HG03135 (cell line): ENCODE measurements at regions not wholly inside any gene's neighbourhood (a gene's known extent, or its start where the extent isn't known, plus 50 kb on each side); places are given as distances from the start of the nearest gene placed in this dataset.
"Not testable (repeated sequence)": the region's sequence is repeated elsewhere in the genome, so short reads cannot be mapped to it uniquely, and the experiment has no call there.

Source experiments
- ATAC-seq: cut with Tn5 transposase; IDR thresholded peaks from one replicate; pipeline ENCODE4 v1.9.1; 2021; ENCODE audit warnings: mild to moderate bottlenecking, moderate library complexity; ENCODE audit not compliant: unreplicated experiment

DNA sequence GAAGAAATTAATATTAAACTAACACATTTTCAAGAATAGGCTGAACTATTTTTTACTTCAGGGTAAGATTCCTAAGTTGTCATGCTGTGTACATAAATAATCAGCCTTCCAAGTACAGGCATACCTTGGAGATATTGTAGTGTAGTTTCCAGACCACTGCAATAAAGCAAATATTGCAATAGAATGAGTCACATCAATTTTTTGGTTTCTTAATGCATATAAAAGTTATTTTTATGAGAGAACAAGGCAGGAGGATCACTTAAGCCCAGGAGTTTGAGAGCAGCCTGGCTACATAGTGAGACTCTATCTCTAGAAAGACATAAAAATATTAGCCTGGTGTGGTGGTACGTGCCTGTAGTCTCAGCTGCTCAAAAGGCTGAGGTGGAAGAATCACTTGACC lies 511.5 kb downstream of the UQCRFS1 start:
- no peak for ATAC-seq

DNA sequence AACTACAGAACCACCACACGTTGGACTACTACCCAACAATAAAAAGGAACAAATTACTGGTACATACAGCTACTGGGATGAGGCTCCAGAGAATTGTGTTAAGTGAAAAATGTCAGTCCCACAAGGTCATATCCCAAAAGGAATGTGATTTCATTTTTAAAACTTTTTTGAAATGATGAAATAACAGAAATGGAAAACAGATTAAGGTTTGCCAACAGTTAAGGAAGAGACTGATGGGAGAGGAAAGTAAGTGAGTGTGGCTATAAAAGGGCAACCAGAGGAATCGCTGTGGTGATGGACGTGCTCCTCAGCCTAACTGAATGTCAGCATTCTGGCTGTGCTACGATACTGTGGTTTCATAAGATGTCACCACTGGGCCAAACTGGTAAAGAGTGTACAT lies 512.8 kb downstream of the UQCRFS1 start:
- no peak for ATAC-seq

DNA sequence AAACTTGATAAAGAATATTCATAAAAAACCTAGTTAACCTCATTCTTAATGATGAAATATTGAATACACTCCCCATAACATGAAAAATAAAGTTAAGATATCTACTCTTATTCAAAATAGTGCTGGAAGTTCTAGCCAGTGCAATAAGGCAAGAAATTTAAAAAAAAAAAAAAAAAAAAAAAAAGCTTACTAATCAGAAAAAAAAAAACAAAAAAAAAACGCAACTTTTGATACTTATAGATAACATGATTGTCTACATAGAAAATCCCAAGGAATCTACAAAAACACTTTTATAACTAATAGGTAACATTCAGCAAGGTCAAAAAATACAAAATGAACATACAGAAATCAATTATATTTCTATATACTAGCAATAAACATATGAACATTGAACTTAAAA lies 515.6 kb downstream of the UQCRFS1 start:
- no peak for ATAC-seq

DNA sequence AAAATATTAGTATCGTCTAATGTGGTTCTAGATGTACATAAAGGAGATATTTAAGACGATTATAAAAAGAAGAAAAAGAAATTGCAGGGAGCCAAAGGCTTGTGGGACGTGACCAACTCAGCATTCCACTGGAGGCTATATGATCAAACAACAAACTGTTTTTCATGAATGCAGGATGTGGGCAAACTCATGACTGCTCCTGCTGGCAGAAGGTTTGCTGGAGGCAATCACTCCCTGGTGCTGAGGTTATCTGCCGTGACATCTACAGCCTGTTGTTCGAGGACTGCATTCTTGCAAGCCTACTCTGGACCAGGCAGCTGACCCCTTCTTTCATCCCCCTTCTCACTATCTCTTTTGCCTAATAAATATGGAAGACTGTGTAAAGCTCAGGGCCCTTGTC lies 518.1 kb downstream of the UQCRFS1 start:
- no peak for ATAC-seq

DNA sequence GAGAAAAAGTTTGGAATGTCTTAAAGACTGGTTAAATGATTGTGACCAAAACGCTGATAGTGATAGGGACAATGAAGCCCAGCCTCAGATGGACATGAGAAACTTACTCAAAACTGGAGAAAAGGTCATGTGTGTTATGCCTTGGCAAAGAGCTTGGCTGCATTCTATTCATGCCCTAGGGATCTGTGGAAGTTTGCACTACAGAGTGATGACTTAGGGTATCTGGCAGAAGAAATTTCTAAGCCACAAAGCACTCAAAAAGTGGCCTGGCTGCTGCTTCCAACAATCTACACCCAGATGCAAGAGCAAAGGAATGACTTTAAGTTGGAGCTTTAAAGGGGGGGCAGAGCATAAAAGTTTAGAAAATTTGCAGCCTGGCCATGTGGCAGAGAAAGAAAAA lies 521.3 kb downstream of the UQCRFS1 start:
- no peak for ATAC-seq

DNA sequence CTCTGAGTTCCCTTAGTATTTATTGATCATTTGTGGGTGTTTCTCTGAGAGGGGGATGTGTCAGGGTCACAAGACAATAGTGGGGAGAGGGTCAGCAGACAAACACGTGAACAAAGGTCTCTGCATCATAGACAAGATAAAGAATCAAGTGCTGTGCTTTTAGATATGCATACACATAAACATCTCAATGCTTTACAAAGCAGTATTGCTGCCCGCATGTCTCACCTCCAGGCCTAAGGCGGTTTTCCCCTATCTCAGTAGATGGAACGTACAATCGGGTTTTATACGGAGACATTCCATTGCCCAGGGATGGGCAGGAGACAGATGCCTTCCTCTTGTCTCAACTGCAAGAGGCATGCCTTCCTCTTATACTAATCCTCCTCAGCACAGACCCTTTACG lies 523.5 kb downstream of the UQCRFS1 start:
- ATAC-seq, result not testable (repeated sequence)

DNA sequence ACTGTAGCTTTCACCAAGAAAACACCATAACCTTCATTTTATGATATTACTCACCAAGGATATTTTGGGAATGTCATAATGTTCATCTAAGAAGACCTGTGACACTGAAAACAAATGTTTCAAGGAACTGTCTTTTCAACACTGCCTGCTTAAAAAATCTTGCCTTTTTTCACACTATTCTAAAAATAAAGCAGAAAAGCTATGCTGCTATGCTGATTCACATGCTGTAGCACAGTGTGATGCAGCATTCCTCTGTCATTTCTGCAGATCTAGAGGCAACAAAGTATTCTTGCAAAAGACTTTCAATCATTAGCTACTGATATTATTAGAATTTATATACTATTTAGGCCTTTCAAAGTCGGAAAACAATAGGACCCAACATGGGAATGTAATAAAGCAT lies 525.7 kb downstream of the UQCRFS1 start:
- ATAC-seq, result no peak

DNA sequence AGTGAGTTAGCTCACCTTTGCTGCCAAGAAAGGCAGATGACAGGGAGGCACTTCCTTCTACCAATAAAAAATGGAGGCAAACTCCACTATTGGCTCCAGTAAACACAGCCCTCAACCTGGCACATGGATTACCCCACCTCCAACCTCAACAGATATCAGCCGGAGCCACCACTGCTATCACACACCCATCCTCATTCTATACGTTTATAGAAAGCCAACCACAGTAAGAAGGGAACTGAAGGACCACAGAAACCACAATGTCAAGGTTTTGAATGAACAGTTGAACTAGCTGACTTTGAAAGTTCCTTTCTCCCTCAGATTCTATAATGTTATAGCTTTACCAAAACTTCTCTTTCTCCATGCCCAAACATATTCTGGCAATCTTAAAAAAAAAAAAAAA lies 526.2 kb downstream of the UQCRFS1 start:
- ATAC-seq, result no peak

DNA sequence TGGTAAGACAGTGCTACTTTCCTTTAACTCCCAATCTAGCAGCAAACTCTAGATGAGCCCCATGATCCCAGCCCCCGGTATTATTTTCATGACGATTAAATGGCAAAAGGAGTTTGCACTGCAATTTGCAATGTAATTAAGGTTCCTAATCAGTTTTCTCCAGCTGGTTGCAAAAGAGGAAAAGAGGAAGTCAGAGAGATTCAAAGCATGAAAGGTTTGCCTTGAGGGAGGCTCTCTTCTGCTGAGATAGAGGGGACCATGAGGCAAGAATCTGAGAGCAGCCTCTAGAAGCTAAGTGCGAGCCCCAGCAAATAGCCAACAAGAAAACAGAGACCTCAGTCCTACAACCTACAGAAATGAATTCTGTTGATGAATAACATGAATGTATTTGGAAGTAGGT lies 527.1 kb downstream of the UQCRFS1 start:
- ATAC-seq, result no peak

DNA sequence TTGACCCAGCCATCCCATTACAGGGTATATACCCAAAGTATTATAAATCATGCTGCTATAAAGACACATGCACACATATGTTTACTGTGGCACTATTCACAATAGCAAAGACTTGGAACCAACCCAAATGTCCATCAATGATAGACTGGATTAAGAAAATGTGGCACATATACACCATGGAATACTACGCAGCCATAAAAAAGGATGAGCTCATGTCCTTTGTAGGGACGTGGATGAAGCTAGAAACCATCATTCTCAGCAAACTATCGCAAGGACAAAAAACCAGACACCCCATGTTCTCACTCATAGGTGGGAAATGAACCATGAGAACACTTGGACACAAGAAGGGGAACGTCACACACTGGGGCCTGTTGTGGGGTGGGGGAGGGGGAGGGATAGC lies 527.9 kb downstream of the UQCRFS1 start:
- not testable (repeated sequence) for ATAC-seq

DNA sequence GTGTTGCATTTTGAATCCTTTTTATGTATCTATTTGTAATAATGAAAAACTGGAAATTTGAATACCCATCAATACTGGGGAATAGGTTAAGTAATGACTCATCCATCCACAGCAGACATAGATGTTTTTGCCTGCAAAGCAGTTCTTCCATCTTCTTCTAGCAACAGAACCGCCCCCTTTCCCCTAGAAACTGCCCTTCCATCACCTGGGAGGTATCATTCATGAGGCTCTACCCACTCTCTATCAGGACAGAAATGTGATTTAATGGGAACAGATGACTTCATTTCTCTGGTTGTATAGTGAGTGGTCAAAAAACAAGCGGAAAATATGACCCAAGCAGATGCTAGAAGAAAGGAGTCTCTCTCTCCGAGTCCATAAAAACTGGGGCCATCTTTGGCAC lies 532.8 kb downstream of the UQCRFS1 start:
- ATAC-seq, result no peak

DNA sequence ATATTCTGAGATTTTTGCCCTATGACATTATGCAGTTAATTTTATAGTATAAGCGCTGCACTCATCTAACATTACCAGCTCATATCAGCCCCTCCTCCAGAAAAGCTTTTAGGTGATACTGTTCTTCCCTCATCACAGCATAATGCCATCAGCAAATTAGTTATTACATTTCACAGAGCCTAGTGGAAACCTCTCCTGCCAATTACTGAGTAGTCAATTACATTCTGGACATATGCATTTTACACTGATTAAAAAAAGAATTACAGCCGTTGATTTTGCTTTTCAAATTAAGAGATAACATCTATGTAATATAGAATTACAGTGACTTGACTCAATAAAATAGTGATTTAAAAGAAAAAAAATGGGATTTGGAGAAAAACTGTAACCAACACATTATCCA lies 542.1 kb downstream of the UQCRFS1 start:
- no peak for ATAC-seq

DNA sequence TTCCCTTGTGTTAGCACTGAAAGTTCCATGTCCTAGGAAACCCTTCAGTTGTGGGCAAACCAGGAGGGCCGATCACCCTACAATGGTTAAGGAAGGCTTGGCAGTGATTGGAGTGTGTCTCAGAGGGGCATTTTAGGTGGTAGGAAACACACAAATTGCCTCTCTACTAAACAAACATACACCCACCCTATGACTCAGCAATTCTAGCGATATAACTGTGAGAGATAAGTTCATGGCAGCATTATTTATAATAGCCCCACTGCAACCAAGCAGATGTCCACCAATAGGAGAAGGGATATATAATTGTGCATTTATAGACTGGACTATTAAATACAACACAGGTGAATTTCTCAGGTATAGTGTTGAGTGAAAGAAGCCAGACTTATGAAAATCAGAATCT lies 543.1 kb downstream of the UQCRFS1 start:
- no peak for ATAC-seq

DNA sequence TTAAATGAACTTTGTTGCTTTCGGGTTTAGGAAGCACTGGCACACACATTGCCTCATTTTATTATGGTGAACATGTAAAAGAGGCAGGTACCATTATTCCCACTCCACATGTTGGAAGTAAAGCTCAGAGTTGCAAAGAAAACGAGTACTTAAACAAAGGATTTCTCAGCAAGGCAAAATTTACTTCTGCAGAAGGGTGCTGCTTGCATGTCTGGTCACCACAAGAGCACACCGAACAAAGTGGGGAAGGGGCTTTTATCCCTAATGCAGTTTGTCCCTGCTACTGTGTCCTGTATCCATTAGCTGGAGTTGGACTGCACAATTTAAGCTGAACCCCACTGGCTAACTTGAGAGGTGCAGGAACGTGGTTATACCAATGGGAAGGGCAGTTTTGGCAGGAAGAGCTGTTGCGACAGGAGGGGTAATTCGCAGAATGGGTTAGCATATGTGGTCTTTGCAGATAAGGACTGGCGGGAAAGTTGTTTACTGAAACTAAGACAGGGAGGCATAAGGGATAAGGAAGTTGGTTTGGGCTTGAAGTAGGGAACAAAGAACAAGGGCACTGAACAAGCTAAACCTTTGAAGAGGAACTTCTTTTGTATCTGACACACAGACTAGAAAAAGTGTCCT lies 545.5 kb downstream of the UQCRFS1 start:
- no peak for ATAC-seq

DNA sequence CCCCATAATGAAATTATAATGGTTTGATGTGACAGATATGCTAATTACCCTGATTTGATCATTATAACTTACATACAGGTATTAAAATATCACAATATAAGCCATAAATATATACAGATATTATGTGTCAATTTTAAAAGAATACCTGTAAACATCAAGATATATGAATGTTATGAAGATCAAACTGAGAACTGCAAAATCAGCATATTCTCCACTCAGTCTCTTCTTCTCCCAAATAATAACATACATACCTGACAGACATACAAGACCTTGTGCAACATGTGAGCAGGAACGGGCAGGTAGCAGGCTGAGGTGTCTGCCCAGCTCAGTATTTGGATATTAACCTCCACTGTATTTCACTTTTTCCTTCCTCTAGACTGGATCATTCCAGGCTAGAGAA lies 547.2 kb downstream of the UQCRFS1 start:
- ATAC-seq, result no peak

DNA sequence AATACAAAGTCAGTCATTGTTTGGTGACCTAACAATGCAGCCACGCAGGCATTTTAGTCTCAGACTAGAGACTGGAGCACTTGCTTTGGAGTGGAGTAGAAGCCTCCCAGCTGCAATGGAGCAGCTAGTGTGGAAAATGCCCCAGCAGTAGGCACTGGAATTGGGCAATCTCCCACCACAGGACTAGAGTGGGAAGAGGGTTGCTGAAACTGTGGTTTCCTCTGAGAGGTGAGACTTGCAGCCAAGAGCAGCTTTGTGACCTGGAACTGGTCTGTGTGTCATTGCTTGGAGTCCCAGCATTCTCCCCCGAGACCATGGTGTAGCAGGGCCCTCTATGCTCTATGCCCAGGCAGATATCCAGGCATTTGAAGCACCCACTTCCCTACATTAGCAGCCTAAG lies 556.3 kb downstream of the UQCRFS1 start:
- ATAC-seq, result no peak

DNA sequence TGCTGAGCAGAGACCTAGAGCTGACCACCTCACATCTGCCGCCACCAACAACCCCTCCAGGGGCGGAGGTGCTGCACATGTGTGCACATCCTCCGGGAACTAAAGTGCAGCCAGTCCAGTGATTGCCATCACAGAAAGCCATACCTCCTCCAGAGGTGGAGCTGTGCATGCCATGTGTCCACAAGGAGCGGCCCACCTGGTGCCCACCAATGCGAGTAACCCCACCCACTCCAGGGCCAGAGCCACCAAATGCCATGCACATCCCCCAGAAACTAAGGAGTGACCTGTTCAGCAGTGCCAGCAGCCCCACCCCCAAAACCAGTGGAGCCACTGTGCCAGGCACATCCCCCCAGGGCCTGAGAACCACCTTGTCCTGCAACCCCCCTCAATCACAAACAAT lies 557.9 kb downstream of the UQCRFS1 start:
- ATAC-seq, result no peak

DNA sequence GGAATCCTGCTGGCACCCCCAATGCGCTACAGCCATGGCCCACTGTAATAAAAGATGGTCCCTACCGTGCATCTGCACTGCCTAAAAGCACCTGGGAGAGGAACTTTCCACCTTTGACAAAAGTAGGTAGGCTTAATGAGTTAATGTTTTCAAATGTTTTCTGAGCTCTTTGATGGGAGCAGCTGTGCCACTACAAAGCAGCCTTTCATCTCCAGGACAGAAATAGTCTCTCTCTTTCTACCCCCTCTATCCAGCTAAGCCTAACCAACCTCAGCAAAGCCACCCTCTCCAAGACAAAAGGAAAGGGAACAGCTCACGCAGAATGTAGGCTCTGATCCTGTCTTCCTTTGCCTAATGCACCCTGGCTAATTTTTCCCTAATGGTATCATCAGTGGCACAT lies 560.2 kb downstream of the UQCRFS1 start:
- no peak for ATAC-seq

DNA sequence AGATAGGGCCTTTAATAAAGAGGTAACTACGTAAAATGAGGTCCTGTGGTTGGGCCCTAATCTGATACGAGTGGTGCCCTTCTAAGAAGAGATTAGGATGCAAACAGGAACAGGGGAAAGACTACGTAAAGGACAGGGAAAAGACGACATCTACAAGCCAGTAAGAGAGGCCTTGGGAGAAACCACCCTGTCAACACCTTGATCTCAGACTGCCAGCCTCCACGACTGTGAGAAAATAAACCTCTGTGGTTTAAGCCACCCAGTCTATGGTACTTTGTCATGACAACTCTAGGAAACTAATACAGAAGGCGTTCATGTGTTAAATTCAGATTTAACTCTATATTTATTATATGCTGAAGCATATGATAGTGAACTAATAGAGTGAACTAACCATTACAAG lies 566.3 kb downstream of the UQCRFS1 start:
- ATAC-seq, result no peak

DNA sequence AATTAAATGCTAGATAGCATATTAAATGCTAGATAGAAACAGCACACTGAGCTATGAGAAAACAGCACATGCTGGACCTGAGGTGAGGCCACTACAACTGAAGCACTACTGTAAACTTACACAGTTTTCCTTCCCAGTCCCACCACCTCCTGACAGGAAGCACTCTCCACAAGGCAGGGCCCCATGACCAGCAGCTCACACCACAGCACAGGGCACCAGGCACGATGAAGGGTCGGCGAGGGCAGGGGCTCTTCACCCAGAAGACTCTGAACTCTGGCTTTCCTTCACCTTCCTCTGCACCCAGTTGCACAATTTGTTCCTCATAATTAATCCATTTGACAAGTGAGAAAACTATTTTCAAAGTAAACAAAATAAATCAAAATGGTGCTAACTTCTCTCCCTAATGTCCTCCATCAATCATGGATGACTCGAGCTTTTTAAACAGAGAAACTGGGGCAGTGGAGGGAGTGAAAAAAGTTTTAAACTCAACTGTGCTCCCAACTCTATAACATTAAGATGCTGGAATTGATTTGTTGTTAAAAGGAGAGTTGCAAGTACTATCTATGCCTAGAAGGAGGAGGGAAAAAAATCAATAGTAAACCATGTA lies 568.7 kb downstream of the UQCRFS1 start:
- ATAC-seq, result no peak

DNA sequence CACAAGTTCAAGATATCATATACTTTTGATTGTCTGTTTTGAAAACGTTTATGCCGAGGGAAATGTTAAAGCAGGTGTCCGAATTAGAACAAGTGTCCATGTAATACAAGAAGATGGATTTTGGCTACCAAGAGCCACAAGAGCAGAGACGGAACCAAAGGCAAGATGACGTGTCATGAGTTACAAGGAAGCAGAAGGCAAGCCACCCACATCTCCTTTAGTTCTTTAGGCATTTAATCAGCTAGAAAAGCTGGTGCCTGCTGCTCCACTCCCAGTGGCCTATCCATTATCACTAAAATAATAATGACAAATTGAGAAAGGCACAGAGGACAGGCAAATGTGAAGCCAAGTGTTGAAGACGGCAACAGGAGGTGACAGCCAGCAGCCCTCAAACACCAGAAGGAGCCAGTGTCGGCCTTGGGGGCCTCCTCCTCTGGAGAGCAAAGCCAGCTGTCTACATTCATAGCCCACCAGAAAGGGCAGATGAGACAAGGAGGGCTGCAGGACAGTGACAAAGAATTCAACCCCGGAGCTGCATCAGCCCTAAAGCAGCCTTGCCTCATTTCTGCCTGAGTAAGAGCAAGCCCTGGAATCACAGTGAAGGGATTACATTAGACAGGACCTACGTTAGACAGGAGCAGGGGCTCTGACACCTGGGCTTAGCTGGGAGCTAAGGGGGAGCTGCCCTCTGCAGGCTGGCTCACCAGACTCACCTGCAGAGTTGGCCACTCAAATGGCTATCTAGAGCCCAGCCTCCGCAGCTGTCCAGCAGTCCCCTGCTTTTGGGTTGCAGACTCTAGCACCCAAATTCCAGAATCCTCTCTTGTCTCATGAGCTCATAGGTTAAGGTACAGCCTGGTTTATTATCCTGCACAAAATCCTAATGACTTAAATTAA lies 569.9 kb downstream of the UQCRFS1 start:
- ATAC-seq, result no peak

DNA sequence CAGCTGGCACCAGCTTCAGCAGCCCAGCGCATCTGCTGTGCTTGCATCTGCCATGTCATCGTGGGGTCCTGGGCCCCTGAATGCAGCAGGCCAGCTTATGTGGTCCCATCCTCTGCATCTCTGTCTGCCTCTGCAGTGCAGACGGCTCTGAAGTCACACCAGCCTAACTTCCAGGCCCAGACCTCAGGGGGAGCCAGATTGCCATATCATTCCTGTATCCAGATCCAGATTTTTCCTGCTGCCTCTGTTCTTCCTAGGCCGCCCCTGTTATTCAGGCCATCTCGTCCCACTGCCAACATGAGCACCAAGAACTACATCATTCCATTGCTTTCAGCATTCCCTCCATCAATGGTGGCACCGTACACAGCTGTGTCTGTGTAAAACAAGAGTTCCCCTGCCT lies 571.6 kb downstream of the UQCRFS1 start:
- ATAC-seq, result no peak
